Activated CD8-positive, alpha-beta T cell treated with anti-CD3 and anti-CD28 coated beads for 36 hours (primary cell): ENCODE measurements at regions not wholly inside any gene's neighbourhood (a gene's known extent, or its start where the extent isn't known, plus 50 kb on each side); places are given as distances from the start of the nearest gene placed in this dataset.

Source experiments
- ATAC-seq: fragments of 200-7000 bp; cut with Tn5 transposase; one replicate; pipeline ENCODE4 v1.10.0; 2021; ENCODE audit warnings: mild to moderate bottlenecking, moderate library complexity
- CTCF ChIA-PET: fragments of 350-600 bp; sonication (Branson Sonifier 250); formaldehyde crosslinking; loops from one replicate; lab custom pipeline; 2021; ENCODE audit warnings: antibody characterized with exemption; lab: Charles Lee
- POLR2A ChIA-PET: fragments of 350-600 bp; sonication (Branson Sonifier 250); formaldehyde crosslinking; loops from one replicate; lab custom pipeline; 2021; ENCODE audit warnings: antibody characterized with exemption; lab: Charles Lee
- DNase-seq: peaks from one replicate; pipeline ENCODE4 v3.0.0-alpha.2; 2020
- H3K27ac Mint-ChIP-seq: one replicate; pipeline ENCODE4 v1.8.0; 2021; ENCODE audit warnings: mild to moderate bottlenecking, mixed read lengths
- H3K27me3 Mint-ChIP-seq: one replicate; pipeline ENCODE4 v1.8.0; 2021; ENCODE audit warnings: mixed read lengths
- H3K36me3 Mint-ChIP-seq: one replicate; pipeline ENCODE4 v1.8.0; 2021; ENCODE audit warnings: low read depth, mixed read lengths
- H3K4me1 Mint-ChIP-seq: one replicate; pipeline ENCODE4 v1.8.0; 2021; ENCODE audit warnings: low read depth, mixed read lengths
- H3K4me3 Mint-ChIP-seq: one replicate; pipeline ENCODE4 v1.8.0; 2021; ENCODE audit warnings: mild to moderate bottlenecking, moderate library complexity, mixed read lengths
- H3K9me3 Mint-ChIP-seq: one replicate; pipeline ENCODE4 v1.8.0; 2021; ENCODE audit warnings: mixed read lengths
- intact Hi-C: fragments of 100-400 bp; cut with micrococcal nuclease; formaldehyde crosslinking; loops from one replicate; pipeline ENCODE4 v1.10.0; 2022
- TF ChIP-seq, protein P1 (sequence below): fragments of 200-600 bp; IDR thresholded peaks from one replicate; pipeline ENCODE4 v1.8.0; 2022; ENCODE audit warnings: antibody characterized with exemption, mild to moderate bottlenecking

DNA sequence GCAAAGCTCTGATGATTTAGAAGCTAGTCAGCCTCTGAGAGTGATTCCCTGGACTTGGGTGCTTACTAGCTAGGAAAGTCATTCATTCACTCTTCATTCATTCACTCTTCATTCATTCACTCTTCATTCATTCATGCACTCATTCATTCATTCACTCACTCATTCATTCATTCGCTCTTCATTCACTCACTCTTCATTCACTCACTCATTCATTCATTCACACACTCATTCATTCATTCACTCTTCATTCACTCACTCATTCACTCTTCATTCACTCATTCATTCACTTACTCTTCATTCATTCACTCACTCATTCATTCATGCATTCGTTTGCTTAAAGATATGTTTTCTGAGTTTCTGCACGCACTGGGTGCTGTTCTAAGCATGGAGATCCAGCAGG is 292.7 kb upstream of the TNRC6C start:
- peak overlapping the region; percentile 83 for H3K4me3 Mint-ChIP-seq
- POLR2A ChIA-PET = interaction anchor here (0.7 to 1.2 kb wide), 2 partner anchors 20 to 694 kb away, joined by 3 to 6 read pairs; partner anchors contain the start of gene SOCS3
- ATAC-seq (no peak), DNase-seq (no peak)
- intact Hi-C loops = no loop called here
- TF ChIP-seq, protein P1, sequence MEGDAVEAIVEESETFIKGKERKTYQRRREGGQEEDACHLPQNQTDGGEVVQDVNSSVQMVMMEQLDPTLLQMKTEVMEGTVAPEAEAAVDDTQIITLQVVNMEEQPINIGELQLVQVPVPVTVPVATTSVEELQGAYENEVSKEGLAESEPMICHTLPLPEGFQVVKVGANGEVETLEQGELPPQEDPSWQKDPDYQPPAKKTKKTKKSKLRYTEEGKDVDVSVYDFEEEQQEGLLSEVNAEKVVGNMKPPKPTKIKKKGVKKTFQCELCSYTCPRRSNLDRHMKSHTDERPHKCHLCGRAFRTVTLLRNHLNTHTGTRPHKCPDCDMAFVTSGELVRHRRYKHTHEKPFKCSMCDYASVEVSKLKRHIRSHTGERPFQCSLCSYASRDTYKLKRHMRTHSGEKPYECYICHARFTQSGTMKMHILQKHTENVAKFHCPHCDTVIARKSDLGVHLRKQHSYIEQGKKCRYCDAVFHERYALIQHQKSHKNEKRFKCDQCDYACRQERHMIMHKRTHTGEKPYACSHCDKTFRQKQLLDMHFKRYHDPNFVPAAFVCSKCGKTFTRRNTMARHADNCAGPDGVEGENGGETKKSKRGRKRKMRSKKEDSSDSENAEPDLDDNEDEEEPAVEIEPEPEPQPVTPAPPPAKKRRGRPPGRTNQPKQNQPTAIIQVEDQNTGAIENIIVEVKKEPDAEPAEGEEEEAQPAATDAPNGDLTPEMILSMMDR = no peak
- H3K36me3 Mint-ChIP-seq = peaks cover 18% of the 10 kb centered on the region
- peaks cover 26% of the 10 kb centered on the region for H3K9me3 Mint-ChIP-seq
- H3K4me1 Mint-ChIP-seq = peaks cover 40% of the 10 kb centered on the region
- peak overlapping the region; percentile 96 for H3K27ac Mint-ChIP-seq
- no peaks in the 10 kb centered on the region for H3K27me3 Mint-ChIP-seq
- CTCF ChIA-PET = interaction anchor here (1.8 kb wide), 1 partner anchor 348 kb away, joined by 4 read pairs; no protein-coding TSS in a partner anchor

DNA sequence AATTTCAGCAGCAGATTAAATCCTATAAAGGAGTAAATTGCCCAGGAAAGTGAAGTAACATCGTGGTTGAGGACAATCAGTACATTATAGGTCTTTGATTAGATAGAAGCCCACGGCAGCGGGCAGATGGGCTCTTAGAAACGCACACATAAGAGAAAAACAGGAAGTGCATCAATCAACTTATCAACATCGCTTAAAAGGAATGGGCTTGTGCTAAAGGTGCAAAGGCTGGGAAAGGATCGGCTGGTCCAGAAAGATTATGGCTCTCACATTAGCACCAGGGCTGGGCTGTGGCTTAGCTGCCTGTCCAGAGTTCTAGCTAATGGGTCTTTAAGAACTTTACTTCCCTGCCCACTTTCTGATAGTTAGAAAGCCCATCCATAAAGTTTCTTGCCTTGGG is 292.0 kb upstream of the TNRC6C start:
- TF ChIP-seq, protein P1 = no peak
- intact Hi-C loops = no loop called here
- POLR2A ChIA-PET = interaction anchor here (0.6 to 2.4 kb wide), 9 partner anchors 21 to 527 kb away, joined by 3 to 19 read pairs (median 3); partner anchors contain the start of gene TNRC6C
- Mint-ChIP-seq H3K27ac (peak overlapping the region; percentile 96), H3K36me3 (peaks cover 18% of the 10 kb centered on the region), H3K4me1 (peaks cover 41% of the 10 kb centered on the region), H3K27me3 (no peaks in the 10 kb centered on the region), H3K4me3 (peak overlapping the region; percentile 83), H3K9me3 (peaks cover 26% of the 10 kb centered on the region)
- CTCF ChIA-PET = interaction anchor here (1.1 to 2.5 kb wide), 4 partner anchors 21 to 347 kb away, joined by 3 to 15 read pairs (median 4); no protein-coding TSS in a partner anchor
- DNase-seq (no peak), ATAC-seq (peak; percentile 31)

DNA sequence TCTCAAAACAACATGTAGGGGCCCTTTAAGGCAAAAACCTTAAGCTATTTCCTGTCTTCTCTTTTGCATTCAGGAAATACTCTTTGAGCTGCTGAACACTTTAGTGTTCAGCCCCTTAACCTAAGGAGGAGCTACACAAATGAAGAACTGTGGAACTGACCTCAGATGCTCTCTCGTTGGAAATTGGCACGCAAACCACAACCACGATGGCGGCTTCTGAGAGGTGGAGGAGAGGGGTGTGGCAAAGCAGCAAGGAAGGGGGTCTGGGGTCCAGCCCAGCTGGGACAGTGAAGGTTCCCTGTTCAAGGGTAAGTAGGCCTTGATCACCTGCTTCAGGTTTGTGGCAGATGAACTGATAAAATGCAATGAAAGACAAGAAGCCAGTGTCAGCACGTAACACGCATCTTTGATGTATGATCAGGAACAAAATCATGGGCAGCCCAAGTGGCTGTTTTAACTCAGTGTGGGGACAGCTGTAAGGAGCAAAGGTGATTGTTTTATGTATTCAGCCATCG is 291.6 kb upstream of the TNRC6C start:
- peak; percentile 90 for ATAC-seq
- TF ChIP-seq, protein P1 = no peak
- Mint-ChIP-seq H3K27ac (peak overlapping the region; percentile 96), H3K9me3 (peaks cover 26% of the 10 kb centered on the region), H3K4me3 (peak overlapping the region; percentile 83), H3K36me3 (peaks cover 18% of the 10 kb centered on the region), H3K4me1 (peaks cover 45% of the 10 kb centered on the region), H3K27me3 (no peaks in the 10 kb centered on the region)
- intact Hi-C loops = no loop called here
- peak; percentile 91 for DNase-seq
- POLR2A ChIA-PET = interaction anchor here (0.6 to 2.4 kb wide), 10 partner anchors 21 to 527 kb away, joined by 3 to 19 read pairs (median 3); partner anchors contain the start of gene TNRC6C
- CTCF ChIA-PET = interaction anchor here (1.1 to 2.5 kb wide), 5 partner anchors 21 to 346 kb away, joined by 3 to 15 read pairs (median 4); no protein-coding TSS in a partner anchor

DNA sequence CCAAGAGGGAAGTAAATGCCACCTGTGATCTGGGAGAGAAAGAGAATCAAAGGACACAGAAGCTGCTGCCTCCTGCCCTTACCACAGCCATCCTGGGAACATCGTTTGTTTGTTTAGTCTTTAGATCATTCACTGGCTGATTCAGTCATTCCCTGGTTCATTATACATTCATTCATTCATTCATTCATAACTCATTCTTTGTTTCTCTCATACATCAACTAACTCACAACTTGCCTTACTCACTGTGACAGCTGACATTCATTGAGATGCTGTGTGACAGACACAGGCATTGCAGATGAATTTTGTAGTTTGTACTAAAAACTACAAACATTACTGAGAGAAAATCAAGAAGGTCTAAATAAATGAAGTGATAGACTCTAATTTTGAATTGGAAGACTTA is 291.0 kb upstream of the TNRC6C start:
- Mint-ChIP-seq H3K36me3 (peaks cover 18% of the 10 kb centered on the region), H3K9me3 (peaks cover 26% of the 10 kb centered on the region), H3K4me3 (peak overlapping the region; percentile 83), H3K27me3 (no peaks in the 10 kb centered on the region), H3K4me1 (peaks cover 45% of the 10 kb centered on the region), H3K27ac (peak overlapping the region; percentile 96)
- ATAC-seq (peak; percentile 31), DNase-seq (no peak)
- intact Hi-C loops = no loop called here
- TF ChIP-seq, protein P1 = no peak
- POLR2A ChIA-PET = interaction anchor here (1.0 to 2.4 kb wide), 8 partner anchors 22 to 528 kb away, joined by 3 to 19 read pairs (median 3); partner anchors contain the start of gene TNRC6C
- CTCF ChIA-PET = interaction anchor here (1.1 to 2.5 kb wide), 4 partner anchors 22 to 61 kb away, joined by 3 to 15 read pairs (median 4); no protein-coding TSS in a partner anchor

DNA sequence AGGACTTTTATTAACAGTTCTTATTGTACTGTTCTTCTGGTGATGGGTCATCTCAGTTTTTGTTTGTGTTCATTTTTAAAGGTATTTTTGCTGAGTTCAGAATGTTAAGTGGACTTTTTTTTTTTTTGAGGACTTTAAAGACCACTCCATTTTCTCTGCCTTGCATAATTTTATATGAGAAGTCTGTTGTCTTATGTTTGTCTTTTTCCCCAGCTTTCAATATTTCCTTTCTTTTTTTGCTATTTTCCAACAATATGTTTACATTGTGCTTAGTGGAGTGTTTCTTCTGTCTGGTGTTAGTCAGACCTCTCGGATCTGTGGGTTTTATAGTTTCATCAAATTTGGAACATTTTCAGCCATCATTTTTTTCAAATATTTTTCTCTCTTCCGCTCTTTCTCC is 290.0 kb upstream of the TNRC6C start:
- intact Hi-C loops = no loop called here
- peaks cover 26% of the 10 kb centered on the region for H3K9me3 Mint-ChIP-seq

More for the DNA sequence above, 290.0 kb upstream of the TNRC6C start:
- H3K4me1 Mint-ChIP-seq = peaks cover 48% of the 10 kb centered on the region
- peak overlapping the region; percentile 82 for H3K27ac Mint-ChIP-seq
- ATAC-seq (no peak), DNase-seq (no peak)
- H3K36me3 Mint-ChIP-seq = peaks cover 18% of the 10 kb centered on the region
- TF ChIP-seq, protein P1 = no peak
- peak overlapping the region; percentile 53 for H3K4me3 Mint-ChIP-seq
- ChIA-PET POLR2A (interaction anchor here (0.6 to 2.4 kb wide), 4 partner anchors 13 to 28 kb away, joined by 3 to 19 read pairs (median 3); no protein-coding TSS in a partner anchor), CTCF (interaction anchor here (2.5 kb wide), 1 partner anchor 23 kb away, joined by 15 read pairs; no protein-coding TSS in a partner anchor)
- H3K27me3 Mint-ChIP-seq = no peaks in the 10 kb centered on the region
